GM12878 (cell line): ENCODE measurements at regions not wholly inside any gene's neighbourhood (a gene's known extent, or its start where the extent isn't known, plus 50 kb on each side); places are given as distances from the start of the nearest gene placed in this dataset.
"Not testable (repeated sequence)": the region's sequence is repeated elsewhere in the genome, so short reads cannot be mapped to it uniquely, and the experiment has no call there.

Experiments used
- ATAC-seq: fragments of 200-7000 bp; cut with Tn5 transposase; 3 replicates; pipeline ENCODE4 v1.9.1; 2020; ENCODE audit warnings: mild to moderate bottlenecking, moderate library complexity
- BruUV-seq: library from RNA; stranded (reverse); fragments of 400-500 nt; replicated peaks from 2 replicates; lab custom pipeline; 2021; lab: Mats Ljungman, UMichigan
- CTCF ChIA-PET: fragments of 300-600 bp; sonication (Branson Sonifier 250); formaldehyde crosslinking; extraction: SDS; loops from one replicate; lab custom pipeline; 2021; ENCODE audit warnings: inconsistent platforms; lab: Yijun Ruan, JAX
- POLR2A ChIA-PET: fragments of 350-600 bp; formaldehyde crosslinking; extraction: SDS; loops from one replicate; lab custom pipeline; 2021; ENCODE audit warnings: inconsistent platforms; lab: Charles Lee
- RAD21 ChIA-PET: fragments of 300-600 bp; sonication (Branson Sonifier 250); formaldehyde crosslinking; loops from one replicate; lab custom pipeline; 2023; ENCODE audit warnings: antibody characterized with exemption; ENCODE audit not compliant: unreplicated experiment; lab: Charles Lee
- SMC1A ChIA-PET: fragments of 300-600 bp; sonication (Branson Sonifier 250); formaldehyde crosslinking; loops from one replicate; lab custom pipeline; 2023; ENCODE audit not compliant: unreplicated experiment, uncharacterized antibody; lab: Charles Lee
- DNase-seq: peaks from one replicate; pipeline ENCODE4 v3.0.0-alpha.2; 2011; ENCODE audit warnings: low read depth, low spot score
- FAIRE-seq: peaks from 3 replicates; lab custom pipeline; 2011; peaks lifted over from hg19 to GRCh38; lab: Jason Lieb, UNC
- H2AFZ ChIP-seq: 2 replicates; pipeline ENCODE4 v1.6.0; 2011; ENCODE audit warnings: low read depth, low read length, control low read depth; ENCODE audit not compliant: control insufficient read depth
- H3K27ac ChIP-seq: 2 replicates; pipeline ENCODE4 v1.5.1; 2011; ENCODE audit warnings: control low read depth; ENCODE audit not compliant: control insufficient read depth, insufficient read depth
- H3K27me3 ChIP-seq, 2 experiments: replicated peaks in 1 of 2; 2 replicates each; pipeline versions ENCODE4 v1.6.0 to v1.6.1; 2011; ENCODE audit warnings: low read length in 1 of 2; ENCODE audit not compliant: control insufficient read depth in 2 of 2, insufficient read depth in 2 of 2
- H3K36me3 ChIP-seq, 2 experiments: 2 replicates each; pipeline ENCODE4 v1.5.1; 2011; ENCODE audit warnings: low read length in 1 of 2; ENCODE audit not compliant: control insufficient read depth in 2 of 2, insufficient read depth in 2 of 2
- H3K4me1 ChIP-seq: 2 replicates; pipeline ENCODE4 v1.6.1; 2011; ENCODE audit warnings: mild to moderate bottlenecking, low read length, moderate library complexity, mixed read lengths; ENCODE audit not compliant: control insufficient read depth, insufficient read depth
- H3K4me2 ChIP-seq: 2 replicates; pipeline ENCODE4 v1.6.0; 2011; ENCODE audit warnings: control low read depth; ENCODE audit not compliant: control insufficient read depth, insufficient read depth
- H3K4me3 ChIP-seq: fragments of 200-600 bp; sonication (generic); 2 replicates; pipeline ENCODE4 v1.5.1; 2016
- H3K79me2 ChIP-seq: 2 replicates; pipeline ENCODE4 v1.6.0; 2011; ENCODE audit warnings: low read length; ENCODE audit not compliant: control insufficient read depth, insufficient read depth
- H3K9ac ChIP-seq: 2 replicates; pipeline ENCODE4 v1.8.0; 2011; ENCODE audit warnings: low read length, control low read depth, mixed read lengths; ENCODE audit not compliant: control insufficient read depth, insufficient read depth
- H3K9me3 ChIP-seq: replicated peaks from 3 replicates; pipeline ENCODE4 v1.5.1; 2011; ENCODE audit warnings: mild to moderate bottlenecking, low read length; ENCODE audit not compliant: control insufficient read depth, insufficient read depth
- H4K20me1 ChIP-seq: 2 replicates; pipeline ENCODE4 v1.6.0; 2011; ENCODE audit not compliant: control insufficient read depth, insufficient read depth
- GATAD2B ChIP-seq: fragments of 450-650 bp; conservative IDR thresholded peaks from 2 replicates; pipeline ENCODE4 v1.6.1; 2017; ENCODE audit warnings: low read depth, mild to moderate bottlenecking, moderate library complexity
- YBX1 ChIP-seq: fragments of 450-650 bp; IDR thresholded peaks from 2 replicates; pipeline ENCODE4 v1.6.1; 2016; ENCODE audit warnings: antibody characterized with exemption
- ZNF687 ChIP-seq: fragments of 450-650 bp; IDR thresholded peaks from 2 replicates; pipeline ENCODE4 v1.6.1; 2017; ENCODE audit warnings: mild to moderate bottlenecking, moderate library complexity
- WGBS: methylation state at CpG from one replicate; pipeline ENCODE4 v1.1.6; 2016; ENCODE audit warnings: low lambda C conversion rate; ENCODE audit not compliant: insufficient replicate concordance, insufficient coverage; ENCODE audit errors: missing lambda C conversion rate; 5-methylcytosine and 5-hydroxymethylcytosine counted together
- in situ Hi-C: fragments of 300-500 bp; cut with MboI; formaldehyde crosslinking; loops from 9 replicates; pipeline ENCODE4 v1.14.3; 2018; ENCODE audit warnings: mixed read lengths
- intact Hi-C: fragments of 100-400 bp; cut with micrococcal nuclease; formaldehyde crosslinking; loops from one replicate; pipeline ENCODE4 v1.14.2; 2022; ENCODE audit not compliant: unreplicated experiment
- TF ChIP-seq, protein P1 (sequence below): IDR thresholded peaks from 2 replicates; pipeline ENCODE4 v1.6.1; 2011; ENCODE audit warnings: low read depth, low read length, improper control_type of control experiment, borderline replicate concordance

GRCh38 chr5:163276466-163276865, 160.9 kb upstream of the CCNG1 start (continued):
- TF ChIP-seq ZNF687 (no peak), GATAD2B (no peak), YBX1 (no peak)
- TF ChIP-seq, protein P1, sequence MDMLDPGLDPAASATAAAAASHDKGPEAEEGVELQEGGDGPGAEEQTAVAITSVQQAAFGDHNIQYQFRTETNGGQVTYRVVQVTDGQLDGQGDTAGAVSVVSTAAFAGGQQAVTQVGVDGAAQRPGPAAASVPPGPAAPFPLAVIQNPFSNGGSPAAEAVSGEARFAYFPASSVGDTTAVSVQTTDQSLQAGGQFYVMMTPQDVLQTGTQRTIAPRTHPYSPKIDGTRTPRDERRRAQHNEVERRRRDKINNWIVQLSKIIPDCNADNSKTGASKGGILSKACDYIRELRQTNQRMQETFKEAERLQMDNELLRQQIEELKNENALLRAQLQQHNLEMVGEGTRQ: no peak

DNA sequence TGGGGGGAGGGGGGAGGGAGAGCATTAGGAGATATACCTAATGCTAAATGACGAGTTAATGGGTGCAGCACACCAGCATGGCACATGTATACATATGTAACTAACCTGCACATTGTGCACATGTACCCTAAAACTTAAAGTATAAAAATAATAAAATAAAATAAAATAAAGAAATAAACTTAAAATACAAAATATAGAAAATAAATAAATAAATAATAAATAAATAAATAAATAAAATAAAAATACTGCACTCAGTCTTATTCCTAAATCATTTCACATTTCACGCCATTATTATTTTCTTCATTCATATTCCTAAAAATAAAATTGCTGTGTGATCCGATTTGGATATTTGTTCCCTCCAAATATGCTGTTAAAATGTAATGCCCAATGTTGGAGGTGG, 156.5 kb upstream of the CCNG1 start:
- CTCF ChIA-PET, H3K4me3 ChIP-seq, RAD21 ChIA-PET, POLR2A ChIA-PET, H3K9me3 ChIP-seq, H2AFZ ChIP-seq, in situ Hi-C loops, H4K20me1 ChIP-seq, ATAC-seq, H3K4me2 ChIP-seq, H3K27me3 ChIP-seq, H3K27ac ChIP-seq, DNase-seq, BruUV-seq, intact Hi-C loops, H3K9ac ChIP-seq, H3K36me3 ChIP-seq, H3K79me2 ChIP-seq, SMC1A ChIA-PET, H3K4me1 ChIP-seq, FAIRE-seq: not testable (repeated sequence)
- WGBS: 44% methylated on average over 2 of the region's 3 CpGs
